Endothelial cell of umbilical vein (primary cell): ENCODE measurements at regions not wholly inside any gene's neighbourhood (a gene's known extent, or its start where the extent isn't known, plus 50 kb on each side); places are given as distances from the start of the nearest gene placed in this dataset.

ENCODE experiments used
- BruUV-seq: library from RNA; stranded (reverse); fragments of 400-500 nt; replicated peaks from 2 replicates; lab custom pipeline; 2021; lab: Mats Ljungman, UMichigan
- CTCF ChIA-PET: fragments of 300-600, 350-600 bp; sonication (Branson Sonifier 250); formaldehyde crosslinking; loops from one replicate; lab custom pipeline; 2021; ENCODE audit warnings: antibody characterized with exemption, inconsistent platforms; lab: Charles Lee
- POLR2A ChIA-PET: fragments of 300-600, 350-600 bp; sonication (Branson Sonifier 250); formaldehyde crosslinking; loops from one replicate; lab custom pipeline; 2021; ENCODE audit warnings: antibody characterized with exemption, inconsistent platforms; lab: Charles Lee
- DNase-seq: peaks from one replicate; pipeline ENCODE4 v3.0.0-alpha.2; 2011; ENCODE audit warnings: low read depth, low spot score
- FAIRE-seq: peaks from 2 replicates; lab custom pipeline; 2011; peaks lifted over from hg19 to GRCh38; lab: Jason Lieb, UNC
- H2AFZ ChIP-seq: 2 replicates; pipeline ENCODE4 v1.6.0; 2012; ENCODE audit warnings: low read depth, low read length, control low read depth, inconsistent platforms
- H3K27ac ChIP-seq: 2 replicates; pipeline ENCODE4 v1.5.1; 2011; ENCODE audit warnings: low read depth, mild to moderate bottlenecking, control low read depth, low read length, moderate library complexity; ENCODE audit not compliant: insufficient read depth
- H3K27me3 ChIP-seq, 2 experiments: 2 replicates each; pipeline versions ENCODE4 v1.6.0 to v1.6.1; 2011; ENCODE audit warnings: low read length in 2 of 2, mixed read lengths in 1 of 2; ENCODE audit not compliant: control insufficient read depth in 2 of 2, insufficient read depth in 2 of 2
- H3K36me3 ChIP-seq, 2 experiments: 2 replicates in 1 of 2; 3 replicates in 1 of 2; pipeline ENCODE4 v1.5.1; 2011; ENCODE audit warnings: low read length in 2 of 2, mild to moderate bottlenecking in 1 of 2, moderate library complexity in 1 of 2; ENCODE audit not compliant: control insufficient read depth in 2 of 2, insufficient read depth in 2 of 2; ENCODE audit errors: extremely low read depth in 1 of 2
- H3K4me1 ChIP-seq: 3 replicates; pipeline ENCODE4 v1.5.1; 2011; ENCODE audit warnings: mild to moderate bottlenecking, low read length; ENCODE audit not compliant: control insufficient read depth, insufficient read depth; ENCODE audit errors: extremely low read depth
- H3K4me2 ChIP-seq: 2 replicates; pipeline ENCODE4 v1.6.1; 2011; ENCODE audit warnings: low read length, control low read depth, mixed read lengths; ENCODE audit not compliant: insufficient read depth
- H3K4me3 ChIP-seq, 3 experiments: fragments of 200-600 bp in 1 of 3; sonication (generic), shearing (Covaris generic) in 1 of 3; replicated peaks in 1 of 3; 2 replicates each; pipeline ENCODE4 v1.5.1; 2011 to 2016; ENCODE audit warnings: control low read depth in 3 of 3, low read length in 3 of 3, mild to moderate bottlenecking in 2 of 3, inconsistent platforms in 1 of 3, low read depth in 1 of 3, moderate library complexity in 1 of 3; ENCODE audit not compliant: insufficient read depth in 1 of 3
- H3K79me2 ChIP-seq: 2 replicates; pipeline ENCODE4 v1.6.0; 2012; ENCODE audit warnings: low read length, inconsistent platforms; ENCODE audit not compliant: control insufficient read depth, insufficient read depth
- H3K9ac ChIP-seq: replicated peaks from 2 replicates; pipeline ENCODE3; 2011; ENCODE audit warnings: low read length, control low read depth; ENCODE audit not compliant: insufficient read depth; ENCODE audit errors: extremely low read depth
- H3K9me1 ChIP-seq: replicated peaks from 3 replicates; pipeline ENCODE4 v1.6.0; 2011; ENCODE audit warnings: mild to moderate bottlenecking, low read length; ENCODE audit not compliant: control insufficient read depth, insufficient read depth; ENCODE audit errors: extremely low read depth
- H3K9me3 ChIP-seq: replicated peaks from 2 replicates; pipeline ENCODE4 v1.5.1; 2012; ENCODE audit warnings: low read length, inconsistent platforms; ENCODE audit not compliant: control insufficient read depth, insufficient read depth
- H4K20me1 ChIP-seq: replicated peaks from 2 replicates; pipeline ENCODE3; 2011; ENCODE audit warnings: mild to moderate bottlenecking, low read length; ENCODE audit not compliant: control insufficient read depth, insufficient read depth; ENCODE audit errors: extremely low read depth
- CTCF ChIP-seq, 2 donors: IDR thresholded peaks; 1 replicate in 1 of 2; 2 replicates in 1 of 2; pipeline ENCODE4 v1.5.1; 2011; ENCODE audit warnings: low read length in 2 of 2, mild to moderate bottlenecking in 2 of 2, moderate library complexity in 2 of 2, control low read depth in 1 of 2, inconsistent platforms in 1 of 2, low read depth in 1 of 2; ENCODE audit not compliant: insufficient read depth in 1 of 2; ENCODE audit errors: extremely low read depth in 1 of 2
- EZH2 ChIP-seq: IDR thresholded peaks from 2 replicates; pipeline ENCODE4 v1.6.1; 2012; ENCODE audit warnings: borderline replicate concordance, low read depth, mild to moderate bottlenecking, moderate library complexity, low read length, inconsistent platforms; ENCODE audit not compliant: severe bottlenecking
- FOS ChIP-seq: IDR thresholded peaks from 2 replicates; pipeline ENCODE4 v1.6.1; 2011; ENCODE audit warnings: mild to moderate bottlenecking, low read length, moderate library complexity, borderline replicate concordance; ENCODE audit not compliant: insufficient read depth
- GATA2 ChIP-seq: IDR thresholded peaks from 2 replicates; pipeline ENCODE4 v1.7.0; 2011; ENCODE audit warnings: low read depth, mild to moderate bottlenecking, moderate library complexity, mixed read lengths, low read length; ENCODE audit not compliant: insufficient read length, insufficient read depth
- JUN ChIP-seq: IDR thresholded peaks from 2 replicates; pipeline ENCODE4 v1.6.1; 2011; ENCODE audit warnings: borderline replicate concordance, low read depth; ENCODE audit not compliant: insufficient read length, insufficient read depth
- MAX ChIP-seq: IDR thresholded peaks from 2 replicates; pipeline ENCODE4 v1.6.1; 2011; ENCODE audit not compliant: insufficient read depth, insufficient read length
- MYC ChIP-seq: IDR thresholded peaks from one replicate; pipeline ENCODE4 v1.6.1; 2011; ENCODE audit warnings: mild to moderate bottlenecking, low read depth, low read length
- POLR2A ChIP-seq: IDR thresholded peaks from 2 replicates; pipeline ENCODE4 v1.6.1; 2012; ENCODE audit warnings: low read depth, mild to moderate bottlenecking, control low read depth, low read length
- POLR2AphosphoS5 ChIP-seq: IDR thresholded peaks from 2 replicates; pipeline ENCODE4 v1.6.1; 2012; ENCODE audit warnings: low read depth, mild to moderate bottlenecking, control low read depth, low read length, moderate library complexity; ENCODE audit not compliant: insufficient read depth
- dilution Hi-C: fragments of 300-500 bp; cut with MboI; formaldehyde crosslinking; loops from one replicate; pipeline ENCODE4 v1.15.0; 2019; ENCODE audit warnings: low sequenced_read_pairs; ENCODE audit not compliant: extremely low pct_ligation_motif_present
- intact Hi-C: fragments of 100-400 bp; cut with micrococcal nuclease; formaldehyde crosslinking; loops from one replicate; pipeline ENCODE4 v1.10.0; 2022

GRCh38 chr16:64312980-64313379 lies 808.9 kb downstream of the CDH11 start:
- H3K9me3 ChIP-seq: no peaks in the 10 kb centered on the region
- no peaks in the 10 kb centered on the region for H3K79me2 ChIP-seq
- no TSS peak for BruUV-seq
- no peak overlapping the region for H2AFZ ChIP-seq
- dilution Hi-C loops (no loop called here), intact Hi-C loops (no loop called here)
- H3K36me3 ChIP-seq: no peaks in the 10 kb centered on the region
- H3K27me3 ChIP-seq: no peaks in the 10 kb centered on the region
- no peaks in the 10 kb centered on the region for H3K9me1 ChIP-seq
- FAIRE-seq: no peak
- TF ChIP-seq GATA2 (no peak), EZH2 (no peak), MAX (no peak), POLR2AphosphoS5 (no peak), JUN (no peak), CTCF (IDR thresholded peaks at IDR 0.05; ENCODE audit: extremely low read depth in 1 of 2, insufficient read depth in 1 of 2, low read depth in 1 of 2, low read length in 2 of 2) (no peak), MYC (no peak), FOS (no peak), POLR2A (no peak)
- H3K4me1 ChIP-seq: no peaks in the 10 kb centered on the region
- POLR2A ChIA-PET: no interaction called here
- no peaks in the 10 kb centered on the region for H4K20me1 ChIP-seq
- CTCF ChIA-PET: interaction anchor here (1.0 kb wide), 1 partner anchor 24 kb away, joined by 6 read pairs; no protein-coding TSS in a partner anchor
- no peak for DNase-seq
- H3K4me3 ChIP-seq: no peak overlapping the region
- H3K4me2 ChIP-seq: no peak overlapping the region
- H3K27ac ChIP-seq: no peak overlapping the region
- H3K9ac ChIP-seq: no peak overlapping the region
